ENCODE measurements at regions not wholly inside any gene's neighbourhood (a gene's known extent, or its start where the extent isn't known, plus 50 kb on each side); places are given as distances from the start of the nearest gene placed in this dataset.
"Not testable (repeated sequence)": the region's sequence is repeated elsewhere in the genome, so short reads cannot be mapped to it uniquely, and the experiment has no call there.

- DNase-seq (no peak), ATAC-seq (no peak)
- intact Hi-C loops (cut with DNase I, micrococcal nuclease) = no loop called here
Measured at GRCh38 chr17:13835151-13835550, 233.4 kb upstream of the HS3ST3A1 start.

GRCh38 chr17:13837417-13837816 is 231.9 kb upstream of the COX10 start:
- DNase-seq (no peak), ATAC-seq (no peak)
- intact Hi-C loops (cut with DNase I, micrococcal nuclease) = no loop called here

- intact Hi-C loops (cut with DNase I, micrococcal nuclease) = no loop called here
- no peak for ATAC-seq
- no peak for DNase-seq
Measured at GRCh38 chr17:13840254-13840653, 229.1 kb upstream of the COX10 start.

GRCh38 chr17:13843862-13844635 is 225.3 kb upstream of the COX10 start:
- DNase-seq (no peak), ATAC-seq (no peak)
- intact Hi-C loops (cut with DNase I, micrococcal nuclease) = no loop called here

- no peak for DNase-seq
- no peak for ATAC-seq
- intact Hi-C loops (cut with DNase I, micrococcal nuclease) = no loop called here
Measured at GRCh38 chr17:13851889-13852288, 217.4 kb upstream of the COX10 start.

- intact Hi-C loops (cut with DNase I, micrococcal nuclease); DNase-seq; ATAC-seq: not testable (repeated sequence)
Measured at GRCh38 chr17:13855730-13856129, 213.6 kb upstream of the COX10 start.

- DNase-seq = no peak
- ATAC-seq = no peak
- intact Hi-C loops (cut with DNase I, micrococcal nuclease) = no loop called here
Measured at GRCh38 chr17:13862346-13862745, 207.0 kb upstream of the COX10 start.

- no peak for DNase-seq
- no peak for ATAC-seq
- intact Hi-C loops (cut with DNase I, micrococcal nuclease) = no loop called here
Measured at GRCh38 chr17:13863436-13863835, 205.9 kb upstream of the COX10 start.

GRCh38 chr17:13864521-13864920 is 204.8 kb upstream of the COX10 start:
- ATAC-seq (no peak), DNase-seq (no peak)
- intact Hi-C loops (cut with DNase I, micrococcal nuclease) = no loop called here

GRCh38 chr17:13865650-13866049 is 203.7 kb upstream of the COX10 start:
- intact Hi-C loops (cut with DNase I, micrococcal nuclease) = no loop called here
- peak in 1 of 2 donors; percentile 6 for DNase-seq
- no peak for ATAC-seq

- intact Hi-C loops (cut with DNase I, micrococcal nuclease) = no loop called here
- DNase-seq (no peak), ATAC-seq (no peak)
Measured at GRCh38 chr17:13869331-13869940, 199.9 kb upstream of the COX10 start.

- intact Hi-C loops (cut with DNase I, micrococcal nuclease) = no loop called here
- DNase-seq = no peak
- no peak for ATAC-seq
Measured at GRCh38 chr17:13871261-13871660, 198.0 kb upstream of the COX10 start.

GRCh38 chr17:13874134-13874533 is 195.2 kb upstream of the COX10 start:
- DNase-seq (no peak), ATAC-seq (no peak)
- intact Hi-C loops (cut with DNase I, micrococcal nuclease) = no loop called here

- ATAC-seq (no peak), DNase-seq (no peak)
Measured at GRCh38 chr17:13874817-13875216, 194.5 kb upstream of the COX10 start.

GRCh38 chr17:13879961-13880466 is 189.3 kb upstream of the COX10 start:
- DNase-seq = no peak
- intact Hi-C loops (cut with DNase I, micrococcal nuclease) = no loop called here
- no peak for ATAC-seq

More at GRCh38 chr17:13874817-13875216, 194.5 kb upstream of the COX10 start:
- intact Hi-C loops (cut with DNase I, micrococcal nuclease) = no loop called here

- no peak for DNase-seq
- intact Hi-C loops (cut with DNase I, micrococcal nuclease) = no loop called here
- ATAC-seq = no peak
Measured at GRCh38 chr17:13883659-13884058, 185.6 kb upstream of the COX10 start.

- DNase-seq = no peak
- no peak for ATAC-seq
- intact Hi-C loops (cut with DNase I, micrococcal nuclease) = no loop called here
Measured at GRCh38 chr17:13884347-13884746, 185.0 kb upstream of the COX10 start.

GRCh38 chr17:13885550-13885949 is 183.8 kb upstream of the COX10 start:
- no peak for ATAC-seq
- no peak for DNase-seq
- intact Hi-C loops (cut with DNase I, micrococcal nuclease) = no loop called here

- no peak for ATAC-seq
- DNase-seq = no peak
- intact Hi-C loops (cut with DNase I, micrococcal nuclease) = no loop called here
Measured at GRCh38 chr17:13885953-13886889, 183.1 kb upstream of the COX10 start.

Measured in left colon (tissue), 2 donors.